Left hindlimb (tissue), 1 donor: ENCODE measurements at regions not wholly inside any gene's neighbourhood (a gene's known extent, or its start where the extent isn't known, plus 50 kb on each side); places are given as distances from the start of the nearest gene placed in this dataset.
A peak's percentile ranks its signal among the peaks of the same experiment; 100 is the strongest.

ENCODE experiments used
- DNase-seq: peaks from one replicate; pipeline ENCODE4 v3.0.0-alpha.2; 2018

DNA sequence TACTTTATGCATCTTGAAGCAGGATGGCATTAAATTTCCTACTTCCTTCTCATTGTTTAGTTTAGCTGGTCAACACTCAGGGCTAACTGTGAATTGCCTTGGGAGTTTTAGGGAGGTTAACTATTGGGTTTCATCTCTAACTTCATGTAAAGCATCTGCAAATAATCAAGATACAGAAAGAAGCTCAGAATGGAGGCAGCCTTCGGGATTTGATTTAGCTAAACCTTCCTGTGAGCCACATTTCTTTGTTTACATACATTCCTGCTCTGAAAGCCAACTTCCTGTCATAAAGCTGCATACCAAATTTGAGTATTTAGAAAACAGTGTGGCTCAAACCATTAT lies 131.7 kb upstream of the PCDH18 start:
- no peak for DNase-seq

- peak; percentile 50 for DNase-seq
Measured at GRCh38 chr4:137663251-137664045, 131.2 kb upstream of the PCDH18 start.

- DNase-seq = no peak
Measured at GRCh38 chr4:137661693-137662092, 129.4 kb upstream of the PCDH18 start.

- DNase-seq = no peak
Measured at GRCh38 chr4:137660211-137660610, 127.9 kb upstream of the PCDH18 start.

DNA sequence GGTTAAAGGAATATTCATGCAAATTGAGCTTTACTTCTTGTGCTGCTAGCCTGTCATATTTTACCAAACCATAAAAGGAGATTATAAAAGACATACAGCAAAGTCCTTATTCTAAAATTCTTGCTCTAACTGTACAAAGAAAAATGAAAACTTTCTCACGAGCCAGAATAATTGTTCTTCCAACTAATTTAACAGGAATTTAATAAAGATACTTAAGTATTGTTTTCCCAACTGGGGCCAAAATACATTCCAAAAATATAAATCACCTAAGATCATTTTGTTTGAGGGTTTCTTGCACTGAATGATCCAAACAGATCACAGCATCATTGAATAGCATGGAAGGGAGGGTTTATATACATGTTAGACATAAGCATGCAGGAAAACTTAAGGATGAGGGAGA lies 127.1 kb upstream of the PCDH18 start:
- DNase-seq = no peak

- no peak for DNase-seq
Measured at GRCh38 chr4:137656661-137657060, 124.4 kb upstream of the PCDH18 start.

DNA sequence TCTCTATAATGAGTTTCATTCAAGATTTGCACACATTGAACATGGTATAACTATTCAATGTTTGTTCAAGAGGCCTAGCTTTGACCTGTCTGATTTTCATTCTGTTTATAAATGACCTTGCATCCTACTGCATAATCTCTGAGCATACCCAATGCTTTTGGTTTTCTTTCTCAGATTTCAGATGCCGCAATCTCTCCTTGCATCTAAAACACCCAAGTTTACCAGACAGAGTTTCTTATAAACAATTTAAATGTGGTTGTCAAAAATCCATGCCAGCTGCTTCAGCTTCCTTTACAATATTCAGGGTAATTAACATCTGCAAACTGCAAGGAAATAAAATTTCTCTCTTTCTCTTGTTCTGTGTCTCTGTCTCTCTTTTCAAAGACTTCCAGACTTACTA lies 123.0 kb upstream of the PCDH18 start:
- DNase-seq = no peak

- DNase-seq = no peak
Measured at GRCh38 chr4:137651128-137651527, 118.8 kb upstream of the PCDH18 start.

DNA sequence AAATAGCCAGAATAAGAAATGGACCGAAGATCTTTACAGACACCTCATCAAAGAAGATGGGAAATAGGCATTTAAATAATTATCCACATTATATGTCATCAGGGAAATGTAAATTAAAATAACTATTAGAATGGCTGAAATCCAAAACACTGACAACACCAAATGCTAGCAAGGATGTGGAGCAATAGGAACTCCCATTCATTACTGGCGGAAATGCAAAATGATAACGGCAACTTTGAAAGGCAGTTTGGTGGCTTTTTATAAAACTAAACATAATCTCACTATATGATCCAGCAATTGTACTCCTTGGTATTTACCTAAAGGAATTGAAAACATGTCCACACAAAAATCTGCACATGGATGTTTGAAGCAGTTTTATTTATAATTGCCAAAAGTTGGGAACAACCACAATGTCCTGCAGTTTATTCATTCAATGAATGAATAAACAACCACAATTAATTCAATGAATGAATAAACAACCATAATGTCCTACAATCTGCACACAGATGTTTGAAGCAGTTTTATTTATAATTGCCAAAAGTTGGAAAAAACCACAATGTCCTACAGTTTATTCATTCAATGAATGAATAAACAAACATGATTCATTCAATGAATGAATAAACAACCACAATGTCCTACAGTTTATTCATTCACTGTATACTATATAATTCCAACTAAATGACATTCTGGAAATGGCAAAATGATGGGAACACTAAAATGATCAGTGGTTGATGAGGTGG lies 117.6 kb upstream of the PCDH18 start:
- DNase-seq = no peak

DNA sequence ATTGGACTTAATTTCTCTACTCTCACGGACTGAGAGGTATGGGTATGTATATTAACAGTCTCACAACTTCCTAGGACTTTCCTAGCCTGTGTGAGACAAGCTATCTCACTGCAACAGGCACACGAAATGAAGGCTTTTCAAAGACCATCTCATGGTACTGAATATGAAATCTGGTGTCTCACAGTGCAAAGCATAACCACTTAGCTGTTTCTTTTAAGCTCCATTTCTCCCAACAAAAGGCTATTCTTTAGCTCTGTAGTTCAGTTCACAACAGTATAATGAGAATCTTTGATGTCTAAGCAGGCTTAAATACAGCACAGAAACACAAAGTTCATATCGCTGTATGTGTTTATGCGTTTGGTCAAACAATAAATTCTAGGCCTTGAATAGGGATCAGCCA lies 116.2 kb upstream of the PCDH18 start:
- DNase-seq = no peak

- no peak for DNase-seq
Measured at GRCh38 chr4:137647375-137647774, 115.1 kb upstream of the PCDH18 start.

DNA sequence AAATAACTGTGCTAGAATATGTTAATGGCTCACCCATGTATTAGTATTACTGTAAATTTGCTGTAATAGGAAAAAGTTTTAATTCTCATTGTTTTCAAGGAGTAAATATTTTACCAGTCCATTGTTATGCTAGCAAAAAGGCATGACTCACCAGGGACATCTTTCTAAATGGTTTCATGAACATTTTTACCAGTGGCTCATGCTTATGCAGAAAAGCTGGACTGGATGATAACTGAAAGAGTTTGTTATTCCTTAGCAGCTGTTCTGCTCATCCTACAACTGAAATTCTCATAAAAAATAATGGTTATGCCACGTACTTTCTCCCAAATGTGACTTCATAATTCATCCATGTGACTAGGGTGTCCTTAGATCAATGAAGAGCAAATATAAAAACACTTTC lies 111.9 kb upstream of the PCDH18 start:
- DNase-seq = no peak

- peak; percentile 36 for DNase-seq
Measured at GRCh38 chr4:137641544-137641943, 109.2 kb upstream of the PCDH18 start.

DNA sequence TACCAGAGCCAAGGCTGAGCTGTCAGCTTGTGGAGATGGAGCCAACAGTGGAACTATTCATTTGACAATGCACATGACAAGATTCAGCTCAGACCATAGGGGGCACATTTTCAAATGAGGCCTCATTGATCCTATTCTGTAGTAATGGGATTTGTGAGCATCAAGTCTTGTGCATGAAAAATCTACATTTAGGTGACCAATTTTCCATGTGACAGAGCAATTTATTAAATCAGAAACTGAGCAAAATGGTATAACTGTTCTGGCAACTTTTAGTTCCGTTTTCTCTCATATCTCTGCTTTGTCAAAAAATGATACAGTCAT lies 108.5 kb upstream of the PCDH18 start:
- no peak for DNase-seq

DNA sequence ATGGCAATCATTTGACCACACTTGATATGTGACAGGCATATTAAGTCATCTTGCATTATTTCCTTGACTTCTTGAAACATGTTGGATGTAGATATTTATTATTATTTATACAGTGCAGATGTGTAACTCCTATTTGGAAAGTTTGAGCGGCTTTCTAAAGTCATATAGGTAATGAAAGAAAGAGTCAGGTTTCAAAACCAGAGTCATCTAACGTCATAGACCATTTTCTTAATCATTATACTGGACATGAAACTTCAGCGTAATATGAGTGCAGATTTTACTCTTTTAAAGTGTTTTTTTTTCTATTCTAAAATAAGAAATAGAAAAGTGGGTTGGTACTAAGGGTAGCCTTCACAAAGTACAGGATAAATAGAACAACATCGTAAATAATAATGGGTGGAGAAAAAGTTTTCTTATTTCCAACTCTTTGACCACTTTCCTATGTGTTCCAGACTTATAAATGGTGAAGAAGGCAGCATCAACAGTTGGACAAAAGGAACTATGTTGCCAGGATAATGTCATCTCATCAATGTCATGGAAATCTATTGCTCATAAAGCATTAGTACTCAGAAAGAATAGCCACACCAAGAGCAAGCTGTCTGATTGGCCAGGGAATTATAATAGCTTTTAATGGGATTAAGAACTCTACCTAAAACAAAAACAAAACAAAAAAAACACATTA lies 108.0 kb upstream of the PCDH18 start:
- DNase-seq = no peak

GRCh38 chr4:137638934-137639333 lies 106.6 kb upstream of the PCDH18 start:
- DNase-seq = no peak

DNA sequence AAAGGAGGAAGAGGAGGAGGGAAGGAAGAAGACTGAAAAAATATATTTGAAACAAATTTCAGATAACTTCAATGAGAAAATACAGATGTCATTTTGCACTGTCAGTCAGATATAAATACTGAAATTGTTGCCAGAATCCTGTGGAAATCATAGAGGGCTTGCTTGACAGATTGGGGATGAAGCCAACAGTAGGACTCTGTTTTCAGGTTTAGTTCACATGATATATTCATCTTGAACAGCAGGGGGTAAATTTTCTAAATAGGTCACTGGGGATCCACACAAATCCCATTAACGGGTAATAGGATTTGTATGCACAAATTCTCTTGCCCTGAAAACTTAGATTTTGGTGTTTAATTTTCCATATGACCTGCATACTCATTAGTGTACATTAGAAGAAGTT lies 103.3 kb upstream of the PCDH18 start:
- no peak for DNase-seq

- DNase-seq = no peak
Measured at GRCh38 chr4:137635108-137635507, 102.8 kb upstream of the PCDH18 start.

DNA sequence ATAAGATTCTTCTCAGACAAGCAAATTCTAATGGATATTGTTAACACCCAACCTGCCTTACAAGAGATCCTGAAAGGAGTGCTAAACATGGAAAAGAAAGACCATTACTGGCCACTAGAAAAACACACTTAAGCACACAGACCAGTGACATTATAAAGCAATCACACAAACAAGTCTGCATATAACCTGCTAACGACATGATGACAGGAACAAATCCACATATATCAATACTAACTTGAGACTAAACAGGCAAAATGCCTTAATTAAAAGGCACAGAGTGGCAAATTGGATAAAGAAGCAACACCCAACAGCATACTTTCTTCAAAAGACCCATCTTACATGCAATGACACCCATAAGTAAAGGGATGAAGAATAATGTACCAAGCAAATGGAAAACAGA lies 100.5 kb upstream of the PCDH18 start:
- no peak for DNase-seq

- DNase-seq = no peak
Measured at GRCh38 chr4:137631605-137632004, 99.3 kb upstream of the PCDH18 start.

- no peak for DNase-seq
Measured at GRCh38 chr4:137630252-137630651, 98.0 kb upstream of the PCDH18 start.

DNA sequence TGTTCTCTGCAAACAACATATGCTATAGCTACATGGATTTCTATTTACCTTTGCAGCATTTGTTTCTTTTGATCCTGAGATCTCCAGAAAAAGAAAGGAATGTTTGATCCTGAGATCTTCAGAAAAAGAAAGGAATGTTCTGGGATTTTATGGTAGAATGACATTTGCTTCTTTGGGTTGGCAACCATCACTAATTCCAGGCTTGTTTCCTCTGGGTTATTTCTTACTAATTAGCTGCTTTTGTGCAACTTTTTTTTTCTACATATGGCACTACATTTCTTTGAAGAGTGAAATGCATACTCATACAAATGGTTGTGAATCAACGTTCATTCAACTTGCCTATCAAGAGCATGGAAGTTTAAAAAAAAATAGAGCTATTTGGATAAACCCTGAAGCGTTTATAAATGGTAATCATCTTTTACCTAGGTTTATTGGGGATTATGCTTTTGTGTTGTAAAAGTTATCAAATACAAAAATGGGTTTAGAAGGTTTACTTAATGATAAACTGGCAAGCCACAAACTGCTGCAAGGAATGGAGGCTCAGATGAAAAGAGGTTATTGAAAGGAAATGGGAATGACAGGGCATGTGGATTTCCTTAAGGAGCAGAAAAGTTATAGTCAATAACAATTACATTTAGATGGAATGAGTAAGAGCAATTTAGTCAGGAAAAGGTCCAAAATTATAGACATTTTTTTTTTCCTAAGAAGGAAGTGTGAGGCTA lies 95.6 kb upstream of the PCDH18 start:
- no peak for DNase-seq

GRCh38 chr4:137626942-137627738 lies 94.8 kb upstream of the PCDH18 start:
- no peak for DNase-seq
